Activated CD4-positive, alpha-beta T cell treated with anti-CD3 and anti-CD28 coated beads for 36 hours (primary cell): ENCODE measurements at regions not wholly inside any gene's neighbourhood (a gene's known extent, or its start where the extent isn't known, plus 50 kb on each side); places are given as distances from the start of the nearest gene placed in this dataset.
"Not testable (repeated sequence)": the region's sequence is repeated elsewhere in the genome, so short reads cannot be mapped to it uniquely, and the experiment has no call there.

Source experiments
- ATAC-seq: fragments of 200-7000 bp; cut with Tn5 transposase; one replicate; pipeline ENCODE4 v1.10.0; 2021; ENCODE audit warnings: mild to moderate bottlenecking, moderate library complexity
- CTCF ChIA-PET: fragments of 350-600 bp; sonication (Branson Sonifier 250); formaldehyde crosslinking; loops from one replicate; lab custom pipeline; 2021; ENCODE audit warnings: antibody characterized with exemption; lab: Charles Lee
- POLR2A ChIA-PET: fragments of 350-600 bp; sonication (Branson Sonifier 250); formaldehyde crosslinking; loops from one replicate; lab custom pipeline; 2021; ENCODE audit warnings: antibody characterized with exemption, inconsistent platforms; lab: Charles Lee
- DNase-seq: peaks from one replicate; pipeline ENCODE4 v3.0.0-alpha.2; 2020
- H3K27ac Mint-ChIP-seq: one replicate; pipeline ENCODE4 v1.8.0; 2021; ENCODE audit warnings: mixed read lengths
- H3K27me3 Mint-ChIP-seq: one replicate; pipeline ENCODE4 v1.8.0; 2021; ENCODE audit warnings: mixed read lengths
- H3K36me3 Mint-ChIP-seq: one replicate; pipeline ENCODE4 v1.8.0; 2021; ENCODE audit warnings: low read depth, mixed read lengths
- H3K4me1 Mint-ChIP-seq: one replicate; pipeline ENCODE4 v1.8.0; 2021; ENCODE audit warnings: mixed read lengths
- H3K4me3 Mint-ChIP-seq: one replicate; pipeline ENCODE4 v1.8.0; 2021; ENCODE audit warnings: mild to moderate bottlenecking, moderate library complexity, mixed read lengths
- H3K9me3 Mint-ChIP-seq: one replicate; pipeline ENCODE4 v1.8.0; 2021; ENCODE audit warnings: low read depth, mixed read lengths
- intact Hi-C, 2 experiments: fragments of 100-400 bp; cut with DNase I in 1 of 2; cut with micrococcal nuclease in 1 of 2; formaldehyde crosslinking; loops; one replicate each; pipeline versions ENCODE4 v1.14.2 to v1.15.1; 2022 to 2024; cut with DNase I, micrococcal nuclease

DNA sequence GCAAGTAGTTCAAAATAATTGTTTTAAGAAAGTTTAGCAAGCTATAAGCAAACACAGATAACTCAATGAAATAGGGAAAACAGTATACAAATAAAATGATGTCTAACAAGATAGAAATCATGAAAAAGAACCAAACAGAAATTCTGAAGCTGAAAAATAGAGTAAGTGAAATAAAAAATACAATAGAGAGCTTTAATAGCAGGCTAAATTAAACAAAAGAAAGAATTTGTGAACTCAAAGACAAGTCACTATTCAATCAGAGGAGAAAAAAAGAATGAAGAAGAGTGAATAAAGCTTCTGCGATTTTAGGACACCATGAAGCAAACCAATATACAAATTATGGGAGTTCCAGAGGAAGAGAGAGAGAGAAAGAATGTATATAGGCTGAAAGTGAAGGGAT lies 576.8 kb downstream of the STK39 start:
- no peaks in the 10 kb centered on the region for H3K36me3 Mint-ChIP-seq
- H3K9me3 Mint-ChIP-seq, result peaks cover 18% of the 10 kb centered on the region
- ChIA-PET CTCF (no interaction called here), POLR2A (no interaction called here)
- DNase-seq, result no peak
- no peaks in the 10 kb centered on the region for H3K4me1 Mint-ChIP-seq
- no peak overlapping the region for H3K27ac Mint-ChIP-seq
- no peak for ATAC-seq
- intact Hi-C loops, result no loop called here
- no peak overlapping the region for H3K4me3 Mint-ChIP-seq
- H3K27me3 Mint-ChIP-seq, result peaks cover 1% of the 10 kb centered on the region

DNA sequence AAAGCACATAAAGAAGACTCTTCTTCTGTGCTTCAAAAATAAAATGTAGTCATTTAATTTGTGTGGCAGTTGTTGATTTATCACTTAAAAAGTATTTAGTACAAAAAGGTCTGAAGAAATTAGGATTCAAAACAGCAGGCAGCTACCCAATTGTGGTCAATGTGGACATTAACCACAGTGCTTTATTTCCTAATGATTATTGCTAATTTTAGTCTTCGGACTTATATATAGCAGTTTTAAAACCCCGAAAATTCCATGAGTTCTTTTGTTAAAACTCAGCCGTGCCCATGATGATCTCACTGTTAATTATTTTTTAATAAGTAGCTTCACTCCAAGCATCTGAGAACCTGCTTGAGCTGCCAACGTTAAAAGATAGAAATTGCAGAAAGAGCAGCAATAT lies 594.3 kb downstream of the STK39 start:
- no peak for ATAC-seq
- H3K4me3 Mint-ChIP-seq, result no peak overlapping the region
- peaks cover 5% of the 10 kb centered on the region for H3K9me3 Mint-ChIP-seq
- no peak for DNase-seq
- CTCF ChIA-PET, result no interaction called here
- POLR2A ChIA-PET, result no interaction called here
- no peak overlapping the region for H3K27ac Mint-ChIP-seq
- peaks cover 2% of the 10 kb centered on the region for H3K27me3 Mint-ChIP-seq
- intact Hi-C loops, result no loop called here
- H3K36me3 Mint-ChIP-seq, result no peaks in the 10 kb centered on the region
- H3K4me1 Mint-ChIP-seq, result no peaks in the 10 kb centered on the region

DNA sequence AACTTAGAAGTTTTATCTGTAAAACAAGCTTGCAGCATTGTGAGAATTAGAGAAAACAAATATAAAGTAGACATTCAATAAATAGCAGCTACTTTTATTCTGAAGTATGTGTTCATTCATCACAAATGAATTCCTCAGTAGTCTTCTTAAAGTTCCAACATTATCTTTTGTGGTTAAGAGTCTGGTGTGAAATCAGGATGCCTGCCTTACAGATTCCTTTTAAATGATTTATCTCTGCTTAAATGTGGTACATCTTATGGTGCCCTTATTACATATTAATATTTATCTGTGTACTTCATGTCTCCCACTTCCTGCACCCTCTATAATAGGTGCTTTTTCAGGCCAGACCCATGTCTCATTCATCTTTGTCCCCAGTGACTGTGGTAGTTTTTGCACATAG lies 595.0 kb downstream of the STK39 start:
- no peaks in the 10 kb centered on the region for H3K36me3 Mint-ChIP-seq
- ChIA-PET CTCF (no interaction called here), POLR2A (no interaction called here)
- no peak overlapping the region for H3K27ac Mint-ChIP-seq
- H3K9me3 Mint-ChIP-seq, result peaks cover 5% of the 10 kb centered on the region
- H3K27me3 Mint-ChIP-seq, result peaks cover 2% of the 10 kb centered on the region
- intact Hi-C loops, result no loop called here
- no peaks in the 10 kb centered on the region for H3K4me1 Mint-ChIP-seq
- ATAC-seq, result no peak
- H3K4me3 Mint-ChIP-seq, result no peak overlapping the region
- no peak for DNase-seq

DNA sequence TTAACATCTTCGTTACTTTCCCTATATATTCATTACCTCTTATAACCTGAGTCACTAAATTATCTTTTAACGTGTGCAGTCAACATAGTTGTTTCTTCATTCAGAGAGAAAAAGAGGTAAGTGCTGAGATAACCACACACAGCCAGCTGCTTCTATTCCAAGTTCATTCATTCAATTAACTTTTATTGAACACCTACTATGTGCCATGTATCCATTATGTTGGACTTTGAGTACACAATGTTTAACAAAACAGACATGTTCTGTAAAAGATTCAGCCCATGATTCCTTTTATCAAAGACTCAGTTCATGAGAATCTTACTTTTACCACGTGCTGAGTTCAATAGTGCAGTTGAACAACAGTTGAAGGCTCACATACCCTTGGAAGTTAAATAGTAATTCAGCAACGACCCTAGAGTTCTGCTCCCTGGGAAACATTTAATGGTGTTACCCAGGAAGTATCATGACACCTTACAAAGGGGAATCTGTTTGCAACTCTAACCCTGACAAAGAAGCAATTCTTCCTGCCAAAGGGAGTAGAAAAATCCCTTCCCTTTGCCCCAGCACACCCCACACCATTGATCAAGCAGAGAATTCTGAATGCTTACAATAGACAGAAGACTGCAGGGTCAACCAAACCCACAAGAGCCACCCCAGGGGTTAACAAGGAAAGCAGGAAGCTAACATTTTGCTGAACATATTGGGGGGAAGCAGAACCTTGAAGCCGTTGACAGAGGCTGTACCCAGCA lies 595.8 kb downstream of the STK39 start:
- H3K36me3 Mint-ChIP-seq, result no peaks in the 10 kb centered on the region
- H3K27ac Mint-ChIP-seq, result no peak overlapping the region
- peaks cover 5% of the 10 kb centered on the region for H3K9me3 Mint-ChIP-seq
- POLR2A ChIA-PET, result no interaction called here
- H3K4me1 Mint-ChIP-seq, result no peaks in the 10 kb centered on the region
- H3K27me3 Mint-ChIP-seq, result peaks cover 2% of the 10 kb centered on the region
- intact Hi-C loops, result no loop called here
- ATAC-seq (no peak), DNase-seq (no peak)
- H3K4me3 Mint-ChIP-seq, result no peak overlapping the region
- CTCF ChIA-PET, result no interaction called here

DNA sequence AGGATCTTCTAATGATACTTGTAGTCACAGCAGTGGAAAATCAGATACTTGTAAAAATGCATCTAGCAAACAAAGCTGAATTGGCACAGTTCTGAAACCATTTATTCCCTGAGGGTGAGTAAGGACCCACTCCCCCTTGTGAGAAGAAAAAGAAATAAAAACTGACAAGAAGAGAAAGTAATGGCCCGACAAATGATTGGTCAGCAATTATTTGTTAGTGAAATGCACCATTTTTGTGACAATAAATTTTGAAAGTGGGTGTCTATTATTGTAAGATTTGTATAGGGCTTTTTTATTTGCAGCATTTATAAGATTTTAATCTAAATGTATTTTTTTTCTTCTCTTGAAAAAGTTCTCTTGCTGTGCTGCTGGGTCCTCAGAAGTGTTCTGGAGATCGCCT lies 600.8 kb downstream of the STK39 start:
- intact Hi-C loops, result no loop called here
- CTCF ChIA-PET, result interaction anchor here (1.4 kb wide), 1 partner anchor 9 kb away, joined by 5 read pairs; no protein-coding TSS in a partner anchor
- no peak for ATAC-seq

DNA sequence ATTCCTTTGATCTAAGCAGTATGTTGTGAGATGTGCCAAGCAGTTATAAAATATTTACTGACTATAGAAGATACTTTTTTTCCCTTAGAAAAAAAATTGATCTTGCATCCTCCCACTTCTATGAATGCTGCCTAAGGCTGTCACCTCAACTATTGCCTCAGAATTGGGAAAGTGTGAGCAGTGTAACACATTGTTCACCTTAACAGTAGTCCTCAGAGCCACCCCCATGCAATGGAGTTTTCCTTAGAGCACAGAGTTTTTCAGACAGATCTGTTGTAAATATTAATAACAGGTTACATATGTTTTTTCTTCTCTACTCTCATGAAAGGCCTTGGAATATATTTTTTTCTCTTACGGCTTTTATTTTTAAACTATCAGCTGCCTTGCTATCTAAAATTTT lies 607.3 kb downstream of the STK39 start:
- Mint-ChIP-seq H3K4me1 (no peaks in the 10 kb centered on the region), H3K4me3 (no peak overlapping the region), H3K9me3 (peaks cover 2% of the 10 kb centered on the region), H3K27me3 (no peaks in the 10 kb centered on the region), H3K36me3 (no peaks in the 10 kb centered on the region), H3K27ac (no peak overlapping the region)
- ATAC-seq (no peak), DNase-seq (no peak)
- intact Hi-C loops, result no loop called here
- ChIA-PET CTCF (no interaction called here), POLR2A (no interaction called here)

More for the DNA sequence above, 600.8 kb downstream of the STK39 start:
- no peak overlapping the region for H3K27ac Mint-ChIP-seq
- POLR2A ChIA-PET, result no interaction called here
- H3K27me3 Mint-ChIP-seq, result peaks cover 2% of the 10 kb centered on the region
- H3K9me3 Mint-ChIP-seq, result peaks cover 5% of the 10 kb centered on the region
- H3K4me3 Mint-ChIP-seq, result no peak overlapping the region
- DNase-seq, result no peak
- H3K4me1 Mint-ChIP-seq, result no peaks in the 10 kb centered on the region
- H3K36me3 Mint-ChIP-seq, result no peaks in the 10 kb centered on the region

DNA sequence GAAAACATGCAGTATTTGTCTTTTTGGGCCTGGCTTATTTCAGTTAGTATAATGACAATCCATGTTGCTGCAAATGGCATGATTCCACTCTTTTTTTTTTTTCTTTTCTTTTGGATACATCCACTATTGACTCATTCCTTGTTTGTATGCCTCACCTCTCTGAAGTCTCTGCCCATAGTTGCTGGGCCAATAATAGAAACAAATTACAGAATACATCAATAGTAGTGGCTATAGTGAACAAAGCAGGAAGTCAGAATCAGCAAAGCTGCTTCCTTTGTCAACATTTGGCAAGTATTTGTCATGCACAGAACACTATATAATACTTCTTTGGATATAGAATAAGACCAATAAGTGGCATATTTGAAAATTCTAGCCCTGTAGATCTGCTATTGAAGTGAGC lies 609.7 kb downstream of the STK39 start:
- no peak overlapping the region for H3K27ac Mint-ChIP-seq
- H3K36me3 Mint-ChIP-seq, result no peaks in the 10 kb centered on the region
- ChIA-PET CTCF (interaction anchor here (0.7 kb wide), 1 partner anchor 24 kb away, joined by 4 read pairs; no protein-coding TSS in a partner anchor), POLR2A (no interaction called here)
- DNase-seq, result no peak
- H3K4me1 Mint-ChIP-seq, result no peaks in the 10 kb centered on the region
- no peak for ATAC-seq
- peaks cover 2% of the 10 kb centered on the region for H3K9me3 Mint-ChIP-seq
- H3K4me3 Mint-ChIP-seq, result no peak overlapping the region
- intact Hi-C loops, result no loop called here
- H3K27me3 Mint-ChIP-seq, result no peaks in the 10 kb centered on the region

DNA sequence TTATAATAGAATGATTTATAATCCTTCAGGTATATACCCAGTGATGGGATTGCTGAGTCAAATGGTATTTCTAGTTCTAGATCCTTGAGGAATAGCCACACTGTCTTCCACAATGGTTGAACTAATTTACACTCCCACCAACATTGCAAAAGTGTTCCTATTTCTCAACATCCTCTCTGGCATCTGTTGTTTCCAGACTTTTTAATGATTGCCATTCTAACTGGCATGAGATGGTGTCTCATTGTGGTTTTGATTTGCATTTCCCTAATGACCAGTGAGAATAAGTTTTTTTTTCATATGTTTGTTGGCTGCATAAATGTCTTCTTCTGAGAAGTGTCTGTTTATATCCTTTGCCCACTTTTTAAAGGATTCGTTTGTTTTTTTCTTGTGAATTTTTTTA lies 615.1 kb downstream of the STK39 start:
- H3K27ac Mint-ChIP-seq, ATAC-seq, intact Hi-C loops, CTCF ChIA-PET, H3K9me3 Mint-ChIP-seq, H3K4me3 Mint-ChIP-seq, H3K27me3 Mint-ChIP-seq, POLR2A ChIA-PET, H3K4me1 Mint-ChIP-seq, DNase-seq, H3K36me3 Mint-ChIP-seq: not testable (repeated sequence)

DNA sequence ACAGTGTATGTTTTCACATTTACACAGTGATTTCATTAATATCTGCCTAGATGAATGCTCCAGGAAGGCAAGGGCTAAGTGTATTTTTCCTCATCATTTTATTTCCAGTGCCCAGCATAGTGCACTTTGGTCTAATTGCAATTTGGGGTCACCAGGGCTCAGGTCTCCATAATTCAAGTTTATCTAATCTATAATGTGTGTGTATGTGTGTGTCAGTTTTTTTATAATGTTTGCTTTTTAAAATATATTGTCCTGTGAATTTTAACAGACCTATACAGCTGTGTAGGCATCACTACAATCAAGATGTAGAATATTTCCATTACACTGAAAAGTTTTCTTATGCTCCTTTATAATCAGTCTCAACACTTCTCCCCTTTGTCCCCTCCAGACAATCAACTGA lies 620.4 kb downstream of the STK39 start:
- intact Hi-C loops, result no loop called here
- CTCF ChIA-PET, result no interaction called here
- Mint-ChIP-seq H3K36me3 (no peaks in the 10 kb centered on the region), H3K4me3 (no peak overlapping the region), H3K9me3 (peaks cover 2% of the 10 kb centered on the region), H3K27me3 (no peaks in the 10 kb centered on the region), H3K27ac (no peak overlapping the region), H3K4me1 (no peaks in the 10 kb centered on the region)
- no peak for ATAC-seq
- DNase-seq, result no peak
- POLR2A ChIA-PET, result no interaction called here

DNA sequence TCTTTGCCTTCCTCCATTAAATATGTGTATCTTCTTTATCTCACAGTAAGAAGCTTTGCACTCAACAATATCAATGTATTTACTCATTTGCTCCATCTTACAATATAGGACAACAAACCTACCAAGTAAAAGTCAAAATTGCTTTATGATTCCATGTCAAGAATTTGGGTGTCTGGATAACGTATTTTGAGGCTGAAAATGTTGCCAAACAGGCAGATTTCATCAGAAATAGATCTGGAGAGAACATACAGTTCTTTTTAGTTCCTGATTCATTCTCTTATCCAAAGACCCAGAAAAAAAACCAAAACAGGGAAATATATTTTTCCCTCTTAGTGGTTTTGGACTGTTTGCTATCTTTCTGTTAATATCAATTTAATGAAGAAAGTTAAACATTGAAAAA lies 621.1 kb downstream of the STK39 start:
- Mint-ChIP-seq H3K27me3 (no peaks in the 10 kb centered on the region), H3K36me3 (no peaks in the 10 kb centered on the region), H3K27ac (no peak overlapping the region), H3K4me3 (no peak overlapping the region), H3K9me3 (peaks cover 2% of the 10 kb centered on the region), H3K4me1 (no peaks in the 10 kb centered on the region)
- ATAC-seq (no peak), DNase-seq (no peak)
- ChIA-PET CTCF (interaction anchor here (0.8 kb wide), 1 partner anchor 492 kb away, joined by 3 read pairs; no protein-coding TSS in a partner anchor), POLR2A (no interaction called here)
- intact Hi-C loops, result no loop called here

DNA sequence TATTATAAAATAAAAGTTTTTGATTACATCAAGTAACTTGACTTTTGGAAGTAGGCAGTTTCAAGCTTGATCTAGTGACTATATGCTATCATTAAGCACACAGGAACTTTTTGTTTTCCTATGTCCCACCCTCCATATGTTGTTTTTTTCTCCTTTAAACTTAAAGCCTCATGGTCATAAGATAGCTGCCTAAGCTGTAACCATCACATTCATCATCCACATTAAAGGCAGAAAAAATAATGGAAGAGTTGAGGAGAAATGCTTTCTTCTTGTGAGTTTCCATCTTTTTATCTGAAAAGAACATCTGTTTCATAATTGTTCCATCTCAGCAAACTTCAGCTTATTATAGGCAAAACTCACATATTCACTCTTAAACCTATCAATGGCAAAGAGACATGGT lies 630.4 kb downstream of the STK39 start:
- no peaks in the 10 kb centered on the region for H3K27me3 Mint-ChIP-seq

DNA sequence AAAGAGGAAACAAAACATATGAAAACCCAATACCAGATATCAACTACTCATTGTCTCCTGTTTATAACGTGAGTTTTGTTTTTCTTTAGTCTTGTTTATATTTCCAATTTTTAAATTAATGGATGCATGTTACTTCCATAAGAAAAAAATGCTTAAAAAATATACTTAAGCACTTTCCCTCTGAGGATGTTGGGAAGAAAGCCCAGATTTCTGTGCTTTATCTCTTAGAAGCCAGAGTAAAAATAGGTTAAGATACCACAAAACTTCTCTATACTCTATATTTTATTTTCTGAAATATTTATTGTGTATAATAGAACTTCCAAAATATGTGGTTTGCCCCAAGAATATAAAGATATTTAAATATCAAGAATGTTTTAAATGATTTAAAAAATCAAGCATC lies 633.9 kb downstream of the STK39 start:
- no peaks in the 10 kb centered on the region for H3K4me1 Mint-ChIP-seq
- DNase-seq, result no peak
- no peaks in the 10 kb centered on the region for H3K36me3 Mint-ChIP-seq
- ChIA-PET CTCF (interaction anchor here (0.6 kb wide), 1 partner anchor 24 kb away, joined by 4 read pairs; no protein-coding TSS in a partner anchor), POLR2A (no interaction called here)
- H3K27ac Mint-ChIP-seq, result no peak overlapping the region
- no peaks in the 10 kb centered on the region for H3K9me3 Mint-ChIP-seq
- H3K4me3 Mint-ChIP-seq, result no peak overlapping the region
- no peak for ATAC-seq
- intact Hi-C loops, result no loop called here
- H3K27me3 Mint-ChIP-seq, result no peaks in the 10 kb centered on the region

More for the DNA sequence above, 630.4 kb downstream of the STK39 start:
- intact Hi-C loops, result no loop called here
- H3K27ac Mint-ChIP-seq, result no peak overlapping the region
- H3K4me3 Mint-ChIP-seq, result no peak overlapping the region
- DNase-seq (no peak), ATAC-seq (no peak)
- H3K9me3 Mint-ChIP-seq, result no peaks in the 10 kb centered on the region
- H3K4me1 Mint-ChIP-seq, result no peaks in the 10 kb centered on the region
- CTCF ChIA-PET, result no interaction called here
- no peaks in the 10 kb centered on the region for H3K36me3 Mint-ChIP-seq
- POLR2A ChIA-PET, result no interaction called here
